GM18511 (cell line): ENCODE measurements at regions not wholly inside any gene's neighbourhood (a gene's known extent, or its start where the extent isn't known, plus 50 kb on each side); places are given as distances from the start of the nearest gene placed in this dataset.
"Not testable (repeated sequence)": the region's sequence is repeated elsewhere in the genome, so short reads cannot be mapped to it uniquely, and the experiment has no call there.

Source experiments
- ATAC-seq: cut with Tn5 transposase; IDR thresholded peaks from one replicate; pipeline ENCODE4 v1.9.1; 2021; ENCODE audit warnings: mild to moderate bottlenecking, moderate library complexity; ENCODE audit not compliant: unreplicated experiment

GRCh38 chr9:32884482-32884881, 101.1 kb downstream of the TMEM215 start:
- ATAC-seq, result no peak

GRCh38 chr9:32886021-32886420, 102.7 kb downstream of the TMEM215 start:
- ATAC-seq, result no peak

DNA sequence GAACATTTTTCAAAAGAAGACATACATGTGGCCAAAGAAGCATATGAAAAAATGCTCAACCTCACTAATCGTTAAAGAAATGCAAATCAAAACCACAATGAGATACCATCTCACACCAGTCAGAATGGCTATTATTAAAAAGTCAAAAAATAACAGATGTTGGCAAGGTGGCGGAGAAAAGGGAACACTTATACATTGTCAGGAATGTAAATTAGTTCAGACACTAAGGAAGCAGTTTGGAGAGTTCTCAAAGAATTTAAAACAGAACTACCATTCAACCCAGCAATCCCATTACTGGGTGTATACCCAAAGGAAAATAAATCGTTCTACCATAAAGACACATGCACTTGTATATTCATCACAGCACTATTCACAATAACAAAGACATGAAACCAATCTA, 106.9 kb downstream of the APTX start:
- not testable (repeated sequence) for ATAC-seq

DNA sequence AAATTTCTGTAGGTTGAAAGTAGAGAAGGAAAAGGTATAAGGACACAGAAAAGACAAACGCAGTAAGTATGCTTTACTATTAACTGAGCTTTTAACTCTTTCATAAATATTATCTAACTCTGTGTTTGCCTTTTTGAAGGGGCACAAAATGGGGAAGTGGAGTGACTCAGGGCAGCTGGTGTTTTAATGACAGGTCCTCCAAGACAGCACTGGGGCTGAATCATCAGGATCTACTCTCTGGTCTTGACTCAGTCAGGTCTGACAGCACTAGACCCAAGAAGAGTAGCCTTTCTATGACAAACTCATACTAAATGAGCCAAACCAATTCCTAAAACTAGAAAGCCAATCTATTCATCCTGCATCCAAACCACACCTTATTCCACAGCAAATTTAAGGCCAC, 102.2 kb downstream of the APTX start:
- ATAC-seq, result peak; percentile 46

DNA sequence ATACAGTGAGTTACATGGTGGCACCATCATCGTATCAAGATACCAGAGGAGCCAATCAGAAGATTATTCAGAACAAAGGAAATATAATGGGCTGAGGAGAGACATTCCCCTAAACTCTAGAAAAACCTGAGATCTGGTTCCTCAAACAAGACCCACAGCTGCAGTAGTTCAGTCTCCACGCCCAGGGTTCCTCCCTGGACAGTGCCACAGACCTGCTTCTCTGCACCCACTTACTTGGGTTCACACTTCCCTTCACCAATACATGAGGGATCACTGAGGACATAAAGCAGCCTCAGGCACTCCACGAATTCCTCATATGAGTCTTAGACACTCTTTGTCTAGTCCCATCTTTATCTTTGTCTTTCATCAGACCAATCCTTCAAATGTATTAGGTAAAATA, 101.7 kb downstream of the APTX start:
- no peak for ATAC-seq

DNA sequence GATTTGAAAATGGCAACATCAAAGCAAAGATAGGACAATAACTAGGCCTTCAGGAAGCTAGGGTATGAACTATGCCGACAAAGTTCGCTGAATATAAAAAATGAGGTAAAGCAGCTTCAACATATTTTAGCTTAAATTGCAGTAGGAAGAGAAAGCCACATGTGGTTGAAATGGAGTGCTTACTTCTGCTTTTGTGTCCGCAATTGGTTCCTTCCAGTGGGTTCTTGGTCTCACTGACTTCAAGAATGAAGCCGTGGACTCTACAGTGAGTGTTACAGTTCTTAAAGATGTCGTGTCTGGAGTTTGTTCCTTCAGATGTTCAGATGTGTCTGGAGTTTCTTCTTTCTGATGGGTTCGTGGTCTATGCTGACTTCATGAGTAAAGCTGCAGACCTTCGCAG, 95.2 kb downstream of the APTX start:
- ATAC-seq, result peak; percentile 99

DNA sequence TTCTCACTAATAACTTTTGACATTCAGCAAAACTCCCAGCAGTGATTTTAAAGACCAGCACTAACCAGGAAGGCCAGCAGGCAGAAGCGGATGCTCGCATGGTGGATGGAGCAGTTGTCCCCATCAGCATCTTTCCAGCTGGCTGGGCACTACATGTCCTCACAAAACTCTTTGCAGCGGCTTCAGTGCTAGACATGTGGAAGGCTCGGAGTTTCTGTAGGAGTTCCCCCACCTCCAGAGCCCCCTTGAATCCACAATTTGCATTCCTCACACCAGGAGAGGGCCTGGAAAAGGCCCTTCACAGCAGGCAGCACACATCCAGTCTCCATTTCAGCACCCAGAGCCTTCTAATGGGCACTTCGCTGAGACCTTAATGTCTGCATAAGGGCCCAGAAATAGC, 85.6 kb downstream of the APTX start:
- no peak for ATAC-seq

GRCh38 chr9:32918628-32919027, 82.8 kb downstream of the APTX start:
- no peak for ATAC-seq
